ENCODE measurements at regions not wholly inside any gene's neighbourhood (a gene's known extent, or its start where the extent isn't known, plus 50 kb on each side); places are given as distances from the start of the nearest gene placed in this dataset.
A peak's percentile ranks its signal among the peaks of the same experiment; 100 is the strongest.
"Not testable (repeated sequence)": the region's sequence is repeated elsewhere in the genome, so short reads cannot be mapped to it uniquely, and the experiment has no call there.

DNA sequence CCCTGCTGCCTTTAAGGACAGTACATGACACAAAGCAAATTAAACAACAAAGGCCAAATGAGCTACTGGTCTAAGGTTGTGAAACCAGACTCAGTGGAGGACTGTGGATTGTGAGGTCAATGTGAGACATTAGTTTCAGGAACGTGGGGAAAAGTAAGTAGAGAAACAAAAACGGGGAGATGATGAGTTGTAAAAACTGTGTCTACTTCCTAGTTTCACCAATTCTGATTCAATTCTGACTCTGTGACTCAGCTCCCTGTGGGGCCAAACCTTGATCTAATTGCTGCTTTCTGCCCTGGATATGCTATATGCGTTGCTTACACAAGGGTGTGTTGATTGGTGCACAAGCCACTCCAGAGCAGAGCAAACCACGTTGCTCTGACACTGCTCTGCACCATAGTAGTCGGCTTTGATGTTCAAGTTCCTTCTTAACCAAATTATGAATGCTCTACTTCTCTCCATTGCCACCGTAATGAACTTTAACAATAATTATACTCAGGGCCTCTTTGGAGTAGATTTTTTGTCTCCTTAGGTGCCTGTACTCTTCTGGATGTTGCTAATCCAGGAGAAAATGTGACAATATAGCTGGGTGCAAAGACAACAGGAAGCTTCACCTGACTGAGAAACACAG, 1640.1 kb upstream of the CELF4 start:
- DNase-seq, result no peak

DNA sequence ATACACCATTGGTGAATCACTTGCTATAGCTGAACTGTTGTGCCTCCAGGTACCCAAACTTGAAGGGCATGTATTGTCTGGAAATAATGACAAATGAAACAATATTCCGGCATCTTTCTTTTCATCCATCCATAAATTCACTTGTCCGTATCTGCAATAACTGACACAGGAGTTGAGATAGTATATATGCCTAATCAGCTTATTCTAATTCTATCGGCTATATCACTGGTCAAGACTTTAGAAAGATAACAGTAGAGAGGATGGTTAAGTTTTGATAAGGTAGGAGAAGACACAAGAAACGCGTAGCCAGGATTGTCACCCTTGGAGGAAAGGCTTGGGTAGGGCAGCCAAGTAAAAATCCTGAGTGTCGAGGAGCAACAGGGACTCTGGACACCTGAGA, 1634.6 kb upstream of the CELF4 start:
- DNase-seq, result no peak

DNA sequence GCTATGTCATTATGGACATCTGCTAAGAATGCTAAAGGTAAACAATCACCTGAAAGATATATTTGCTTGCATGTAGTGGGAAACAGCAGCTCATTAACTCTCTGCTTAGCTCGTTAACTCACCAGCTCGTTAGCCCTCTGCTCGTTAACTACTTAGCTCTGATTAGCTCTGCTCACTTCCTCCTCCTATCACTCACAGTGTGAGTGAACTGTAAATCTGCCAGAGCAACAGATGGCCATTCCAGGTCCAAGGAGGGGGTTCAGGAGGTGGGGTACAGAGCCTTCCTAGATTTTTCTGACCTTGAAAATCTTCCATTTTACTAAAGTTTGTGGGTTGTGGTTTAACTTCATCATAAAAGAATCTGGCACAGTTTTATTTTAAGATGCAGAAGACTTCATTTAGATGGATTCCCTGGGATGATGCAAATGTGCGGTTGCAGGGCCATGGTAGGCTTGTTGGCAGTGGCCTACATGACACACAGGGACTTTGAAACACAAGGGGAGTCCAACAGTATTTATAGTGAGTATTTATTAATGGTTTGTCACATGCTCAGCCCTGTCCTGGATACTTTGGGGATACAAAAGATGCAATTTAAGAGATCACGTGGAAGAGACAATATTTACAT, 1633.7 kb upstream of the CELF4 start:
- DNase-seq, result no peak

DNA sequence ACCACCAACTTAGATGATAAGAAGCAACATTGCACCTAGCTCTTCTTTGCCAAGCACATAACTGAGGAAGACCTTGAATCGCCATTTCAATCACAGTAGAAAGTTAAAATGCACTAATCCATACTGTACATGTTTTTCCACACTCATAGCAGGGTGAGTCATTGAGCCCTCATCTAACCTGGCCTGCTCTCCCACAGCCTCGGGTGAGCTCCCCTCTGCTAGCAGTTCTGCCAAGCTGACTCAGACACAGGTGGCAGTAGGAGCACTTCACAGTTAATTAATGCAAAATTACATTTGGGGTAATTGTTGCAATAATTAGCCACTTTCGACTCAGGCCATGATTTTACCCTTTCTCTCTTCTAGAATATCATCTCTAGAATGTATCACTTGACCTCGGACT, 1632.8 kb upstream of the CELF4 start:
- DNase-seq, result no peak

DNA sequence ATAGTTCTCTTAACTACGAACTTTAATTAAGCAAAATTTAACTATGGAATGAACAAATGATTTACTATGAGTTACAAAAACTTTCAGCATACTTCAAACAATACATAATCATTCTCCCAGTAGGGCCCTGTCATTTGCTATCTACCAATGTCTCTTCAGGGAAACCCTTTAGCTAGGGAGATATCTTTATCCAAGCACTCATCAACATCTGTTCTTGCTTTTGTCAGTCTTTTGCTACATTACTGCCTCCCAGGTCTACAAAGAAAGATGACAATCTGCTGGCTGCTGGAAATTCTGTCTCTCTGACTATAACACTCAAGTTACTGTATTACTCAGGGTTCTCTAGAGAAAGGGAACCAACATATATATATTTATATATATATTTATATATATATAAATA, 1626.3 kb upstream of the CELF4 start:
- no peak for DNase-seq

DNA sequence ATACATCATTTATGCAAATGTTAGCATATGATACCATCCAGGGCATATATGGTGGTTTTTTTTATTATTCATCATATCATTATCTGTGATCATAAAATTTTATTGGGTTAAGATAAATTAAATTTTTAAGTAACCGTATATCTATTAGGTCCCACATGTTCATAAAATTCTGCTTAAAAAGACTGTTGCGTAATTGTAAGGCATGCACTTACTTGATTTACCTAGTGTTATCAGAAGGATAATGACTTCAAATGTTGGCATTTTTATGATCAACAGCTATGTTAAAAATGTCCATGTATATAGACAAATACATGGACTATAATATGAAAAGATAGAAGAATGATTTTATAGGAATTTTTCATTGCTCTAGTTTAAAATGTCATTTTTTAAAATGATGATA, 1625.5 kb upstream of the CELF4 start:
- DNase-seq, result no peak

DNA sequence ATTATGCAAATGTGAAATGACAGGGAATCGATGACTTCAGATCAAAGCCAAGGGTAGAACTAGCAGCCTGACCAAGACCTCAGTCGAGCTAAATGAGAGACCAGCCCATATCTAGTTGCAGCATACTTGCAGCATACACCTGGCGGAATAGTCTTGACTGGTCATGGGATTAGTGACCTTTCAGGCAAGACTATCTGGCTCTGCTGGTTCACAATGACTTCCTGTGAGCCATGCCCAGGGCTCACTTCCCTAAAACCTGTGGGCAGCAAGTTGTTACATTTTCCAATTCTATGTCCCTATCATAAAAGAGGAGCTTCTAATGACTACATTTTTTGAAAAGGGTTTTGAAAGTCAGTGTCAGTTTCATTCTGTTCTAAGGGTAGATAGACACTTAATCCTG, 1624.9 kb upstream of the CELF4 start:
- DNase-seq, result no peak

DNA sequence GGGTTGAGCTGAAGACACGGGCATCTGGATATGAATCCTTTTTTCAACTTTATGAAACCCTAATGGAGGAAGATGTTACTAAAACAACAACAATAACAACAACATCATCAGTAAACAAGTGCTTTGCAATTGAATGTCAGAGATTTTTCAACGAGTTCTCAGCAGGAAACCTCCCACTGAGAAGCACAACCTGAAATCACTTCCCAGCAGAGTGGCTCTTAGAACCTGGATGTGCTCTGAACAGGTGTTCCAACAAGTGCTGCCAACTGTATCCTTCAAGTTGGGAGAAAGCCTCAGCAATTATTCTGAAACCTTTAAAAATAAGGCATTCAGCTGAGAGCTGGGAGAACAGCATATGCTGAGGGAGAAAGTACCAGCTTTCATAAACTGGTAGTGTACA, 1622.7 kb upstream of the CELF4 start:
- DNase-seq, result no peak

DNA sequence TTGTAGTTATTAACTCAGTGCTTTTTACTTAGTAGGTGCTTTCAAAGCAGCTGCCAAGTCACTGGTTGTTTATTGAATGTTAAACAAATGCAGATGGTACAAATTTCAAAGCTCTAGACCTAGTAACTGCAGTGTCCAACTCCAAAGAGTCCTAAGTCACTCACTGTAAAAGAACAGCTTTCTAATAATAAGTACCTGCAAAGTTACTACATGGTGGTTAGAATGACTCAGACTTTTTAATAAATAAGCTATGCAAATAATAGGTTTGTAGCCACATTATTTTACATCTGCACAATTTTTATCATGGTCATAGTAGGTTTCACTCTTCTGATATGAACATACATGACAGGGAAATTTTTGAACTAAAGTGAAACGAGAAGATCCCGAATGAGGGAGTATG, 1620.4 kb upstream of the CELF4 start:
- no peak for DNase-seq

DNA sequence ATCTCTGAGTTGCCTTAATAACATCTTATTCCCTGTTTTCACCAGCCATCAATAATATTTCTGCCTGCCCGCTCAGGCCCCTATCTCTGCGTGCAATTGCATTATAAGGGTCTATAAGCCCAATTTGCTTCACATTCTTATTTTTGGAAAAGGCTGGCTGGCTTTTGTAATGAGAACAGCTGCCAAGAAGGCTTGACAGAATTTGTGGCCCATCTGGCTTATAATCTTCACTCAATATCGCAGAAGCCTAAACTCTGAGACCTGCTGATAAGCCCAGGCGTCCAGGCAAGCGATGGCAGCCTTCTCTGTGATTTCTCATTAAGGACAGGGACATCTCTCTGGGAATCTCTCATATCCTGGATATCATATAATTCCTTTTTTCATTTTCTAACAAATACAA, 1618.6 kb upstream of the CELF4 start:
- no peak for DNase-seq

DNA sequence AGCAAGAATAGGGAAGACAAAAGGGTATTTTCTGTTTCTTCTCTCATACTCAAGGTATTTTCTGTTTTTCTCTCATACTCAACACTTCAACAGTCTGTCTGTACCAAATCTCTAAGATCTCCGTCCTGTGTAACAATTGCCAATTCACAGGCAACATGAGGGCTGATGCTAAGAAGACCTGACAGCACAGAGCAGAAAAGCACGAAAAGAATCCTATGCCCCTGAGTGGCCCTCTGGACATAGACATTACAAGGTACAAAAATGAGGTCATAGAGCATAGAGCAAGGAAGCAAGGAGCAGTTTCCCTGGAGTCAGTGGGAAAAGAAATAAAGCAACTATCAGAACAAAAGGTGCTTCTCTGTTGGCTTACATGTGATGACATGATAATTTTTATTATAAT, 1612.6 kb upstream of the CELF4 start:
- DNase-seq, result no peak

DNA sequence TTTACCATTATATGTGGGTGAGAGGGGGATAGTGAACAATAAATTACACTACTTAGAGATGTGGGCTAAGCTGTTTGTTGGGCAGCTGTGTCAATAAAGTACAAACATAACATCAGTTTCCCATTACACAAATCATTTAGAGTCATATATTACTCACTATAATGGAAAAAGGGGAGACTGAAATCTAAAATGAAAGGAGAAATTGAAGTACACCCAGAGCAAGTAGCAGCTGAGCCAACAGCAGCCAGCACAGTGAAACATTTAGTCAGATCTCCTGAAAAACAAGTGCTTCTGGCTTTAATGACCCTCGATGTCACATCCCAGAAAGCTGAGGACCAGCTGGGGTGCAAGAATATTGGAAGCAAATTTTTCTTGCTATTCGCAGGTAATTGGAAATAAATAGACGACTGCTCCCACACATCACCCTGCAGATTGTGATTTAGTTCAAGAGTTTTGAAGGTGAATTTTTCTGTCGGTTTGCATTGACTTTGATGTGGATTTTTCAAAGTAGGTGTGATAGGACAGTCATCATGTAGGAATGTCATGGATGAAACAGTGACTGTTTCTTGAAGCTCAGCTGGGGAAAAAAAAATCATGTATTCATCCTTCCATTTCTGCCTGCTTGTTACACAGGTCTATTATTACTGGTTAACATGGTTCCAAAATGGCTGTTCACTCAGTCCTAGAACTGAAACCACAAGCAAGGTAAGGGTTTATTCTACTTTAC, 1607.3 kb upstream of the CELF4 start:
- no peak for DNase-seq

DNA sequence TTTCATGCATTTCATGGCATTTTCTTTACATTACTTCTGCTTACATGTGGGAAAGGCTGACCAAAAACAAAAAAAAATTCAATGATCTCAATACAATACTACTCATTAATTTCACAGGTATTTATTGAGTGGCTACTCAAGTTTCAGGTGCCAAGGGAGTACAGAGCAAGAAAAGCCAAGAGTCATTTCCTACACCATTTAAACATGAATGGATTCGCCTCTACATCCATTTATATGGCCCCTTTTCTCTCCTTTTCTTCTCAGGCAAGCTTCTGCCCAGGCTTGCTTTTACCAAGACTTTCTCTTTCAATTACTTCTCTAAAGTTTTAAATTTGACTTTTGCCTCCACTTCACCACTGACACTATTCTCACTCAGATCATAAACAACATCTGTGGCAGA, 1603.1 kb upstream of the CELF4 start:
- DNase-seq, result no peak

DNA sequence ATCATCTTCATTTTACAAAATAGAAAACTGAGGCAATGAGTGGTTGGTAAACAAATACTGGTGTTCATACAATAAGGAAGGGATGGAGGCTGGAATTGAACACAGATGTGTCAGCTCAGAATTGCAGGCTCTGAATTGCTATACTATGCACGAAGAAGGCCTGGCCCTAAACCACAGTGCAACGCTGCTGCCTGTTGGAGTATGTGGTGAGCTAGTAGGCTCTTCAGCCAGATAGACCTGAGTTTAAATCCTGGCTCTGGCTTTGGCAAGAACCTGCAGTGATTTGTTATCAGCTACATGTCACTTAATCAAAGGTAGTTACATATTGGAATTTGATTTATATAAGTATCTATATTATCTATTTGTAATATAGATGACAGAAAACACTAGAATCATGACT, 1602.4 kb upstream of the CELF4 start:
- no peak for DNase-seq

DNA sequence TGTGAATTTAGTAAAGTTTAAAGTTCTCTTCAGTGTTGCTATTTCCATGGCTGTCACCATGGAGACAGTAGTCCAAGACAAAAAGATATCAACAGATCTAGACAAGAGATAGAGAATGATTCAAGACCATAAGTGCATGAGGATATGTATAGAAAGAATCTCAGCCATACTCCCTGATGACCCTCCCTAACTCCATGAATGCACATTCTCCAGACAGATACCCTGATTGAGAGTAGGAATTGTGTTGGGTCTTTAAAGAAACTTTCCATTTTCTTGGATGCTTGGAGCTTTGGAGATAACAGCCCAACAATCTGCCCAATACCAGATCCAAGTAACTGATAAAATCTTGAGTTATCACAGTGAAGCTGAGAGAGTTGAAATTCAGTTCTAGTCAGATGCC, 1601.2 kb upstream of the CELF4 start:
- DNase-seq, result no peak

DNA sequence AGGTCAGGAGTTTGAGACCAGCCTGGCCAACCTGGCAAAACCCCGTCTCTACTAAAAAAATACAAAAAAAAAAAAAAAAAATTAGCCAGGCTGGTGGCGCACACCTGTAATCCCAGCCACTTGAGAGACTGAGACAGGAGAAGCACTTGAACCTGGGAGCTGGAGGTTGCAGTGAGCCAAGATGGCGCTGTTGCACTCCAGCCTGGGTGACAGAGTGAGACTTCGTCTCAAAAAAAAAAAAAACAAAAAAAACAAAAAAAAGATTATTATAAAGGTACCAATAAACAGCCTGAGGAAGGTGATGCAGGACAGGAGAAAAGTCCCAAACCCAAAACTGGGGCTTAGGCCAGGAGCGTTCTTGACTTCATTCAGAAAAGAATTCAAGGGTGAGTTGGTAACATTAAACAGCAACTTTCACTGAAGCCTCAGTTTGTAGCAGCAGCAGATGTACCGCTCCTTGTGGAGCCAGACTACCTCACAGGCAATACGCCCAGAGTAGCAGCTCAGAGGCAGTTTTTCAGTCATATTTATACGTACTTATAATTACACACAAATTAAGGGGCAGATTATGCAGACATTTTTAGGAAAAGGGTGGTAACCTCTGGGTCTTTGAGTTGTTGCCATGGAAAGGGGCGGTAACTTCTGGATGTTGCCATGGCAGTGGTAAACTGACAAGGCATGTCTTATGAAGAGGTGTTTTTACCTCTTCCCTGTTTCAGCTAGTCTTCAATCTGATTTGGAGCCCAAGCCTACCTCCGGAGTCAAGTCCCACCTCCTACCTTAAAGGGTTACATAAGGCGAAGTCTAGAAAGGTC, 1596.6 kb upstream of the CELF4 start:
- DNase-seq, result no peak

DNA sequence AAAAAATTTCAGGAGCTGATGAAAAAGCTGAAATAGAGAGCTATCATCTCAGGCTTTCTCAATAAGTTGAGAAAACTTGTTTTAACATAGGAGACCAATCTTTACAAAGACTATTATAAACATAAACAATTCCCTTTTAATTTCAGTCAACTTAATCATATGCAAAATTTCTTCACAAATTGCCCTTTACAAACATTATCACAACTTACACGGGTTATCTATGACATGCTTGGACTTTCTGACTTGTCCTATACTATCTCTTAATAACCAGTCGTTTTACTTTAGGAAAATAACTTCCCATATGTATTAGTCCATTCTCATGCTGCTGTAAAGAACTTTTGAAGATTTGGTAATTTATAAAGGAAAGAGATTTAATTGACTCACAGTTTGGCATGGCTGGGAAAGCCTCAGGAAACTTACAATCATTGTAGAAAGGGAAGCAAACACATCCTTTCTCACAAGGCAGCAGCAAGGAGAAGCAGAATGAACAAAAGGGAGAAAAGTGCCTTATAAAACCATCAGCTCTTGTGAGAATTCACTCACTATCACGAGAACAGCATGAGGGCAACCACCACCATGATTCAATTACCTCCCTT, 1583.7 kb upstream of the CELF4 start:
- DNase-seq, result no peak

DNA sequence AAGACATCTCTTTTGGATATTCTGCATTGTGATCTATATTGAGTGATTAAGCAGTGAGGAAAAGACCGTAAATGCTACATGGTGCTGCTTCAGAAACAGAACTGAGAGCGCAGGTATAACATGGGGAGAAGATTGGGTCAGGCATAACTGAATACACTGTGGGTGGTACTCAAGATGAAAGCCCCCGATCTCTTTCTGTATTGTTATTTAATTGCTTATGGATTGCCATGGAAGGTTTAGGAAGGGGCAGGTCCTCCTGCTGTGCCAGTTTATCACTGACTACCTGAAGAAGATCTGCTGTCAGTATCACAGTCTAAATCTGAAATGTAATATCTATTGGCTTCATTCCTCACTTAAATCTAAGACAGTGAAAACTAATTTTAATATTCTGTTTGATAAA, 1568.7 kb upstream of the CELF4 start:
- DNase-seq, result no peak

DNA sequence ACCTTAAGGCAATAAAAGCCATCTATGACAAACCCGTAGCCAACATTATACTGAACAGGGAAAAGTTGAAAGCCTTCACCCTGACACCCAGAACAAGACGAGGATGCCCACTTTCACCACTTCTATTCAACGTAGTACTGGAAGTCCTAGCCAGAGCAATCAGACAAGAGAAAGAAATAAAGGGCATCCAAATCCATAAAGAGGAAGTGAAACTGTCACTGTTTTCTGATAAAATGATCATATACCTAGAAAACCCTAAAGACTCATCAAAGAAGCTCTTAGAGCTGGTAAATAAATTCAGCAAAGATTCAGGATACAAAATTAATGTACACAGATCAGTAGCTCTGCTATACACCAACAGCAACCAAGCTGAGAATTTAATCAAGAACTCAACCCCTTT, 1561.9 kb upstream of the CELF4 start:
- DNase-seq, result not testable (repeated sequence)

DNA sequence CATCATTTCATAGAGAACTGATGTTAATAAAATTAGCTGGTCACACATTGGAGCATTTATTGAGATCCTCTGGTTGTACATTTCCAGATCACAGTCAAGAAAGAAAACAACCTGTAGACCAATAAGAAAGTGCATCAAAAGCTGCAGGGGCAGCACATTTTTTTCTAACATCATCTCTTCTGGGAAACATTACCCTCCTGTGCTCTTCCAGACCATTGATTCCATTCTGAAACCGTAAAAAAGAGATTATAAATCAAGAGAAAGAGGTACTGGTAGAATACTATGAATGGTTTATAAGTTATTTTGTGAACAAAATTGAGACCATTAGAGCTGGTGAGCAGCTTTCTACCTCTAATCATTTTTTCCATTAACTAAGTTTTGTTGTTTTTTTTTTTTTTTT, 1548.2 kb upstream of the CELF4 start:
- DNase-seq, result no peak

DNA sequence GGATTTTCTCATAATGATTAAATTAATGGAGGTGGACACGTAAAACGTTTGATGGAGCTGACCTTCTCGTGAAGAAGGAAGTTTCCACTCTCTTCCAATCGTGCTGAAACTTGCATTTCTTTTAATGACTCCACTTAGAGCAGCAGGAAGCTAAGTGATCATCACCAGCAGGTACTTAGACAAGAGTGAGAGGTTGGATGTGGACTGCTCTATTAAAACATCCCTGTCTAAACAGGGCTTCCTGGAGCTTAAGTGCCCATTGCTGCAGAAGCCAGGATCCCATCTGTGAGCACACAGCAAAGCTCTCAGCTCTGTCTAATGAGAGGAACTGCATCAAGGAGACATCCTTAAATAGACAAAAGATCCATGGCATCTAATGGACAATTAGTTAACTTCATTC, 1539.5 kb upstream of the CELF4 start:
- DNase-seq, result peak; percentile 23

DNA sequence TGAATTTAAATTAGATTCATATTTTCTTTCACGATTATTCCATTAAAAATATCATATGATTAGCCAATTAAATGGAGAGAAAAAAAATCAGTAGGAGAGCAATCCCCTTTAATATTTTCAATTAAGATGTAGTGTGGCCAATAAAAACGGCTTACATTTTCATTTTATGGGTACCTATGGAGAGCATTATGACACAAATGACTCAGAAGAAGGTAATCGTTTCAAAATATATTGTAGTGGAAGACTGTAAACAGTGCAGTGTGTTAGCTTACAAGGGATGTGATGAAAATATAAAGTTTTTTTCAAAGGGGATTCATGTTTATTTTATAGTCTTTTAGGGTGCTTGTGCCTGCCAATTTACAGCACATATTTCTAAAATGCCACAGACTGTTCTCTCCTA, 1507.4 kb upstream of the CELF4 start:
- DNase-seq, result no peak

DNA sequence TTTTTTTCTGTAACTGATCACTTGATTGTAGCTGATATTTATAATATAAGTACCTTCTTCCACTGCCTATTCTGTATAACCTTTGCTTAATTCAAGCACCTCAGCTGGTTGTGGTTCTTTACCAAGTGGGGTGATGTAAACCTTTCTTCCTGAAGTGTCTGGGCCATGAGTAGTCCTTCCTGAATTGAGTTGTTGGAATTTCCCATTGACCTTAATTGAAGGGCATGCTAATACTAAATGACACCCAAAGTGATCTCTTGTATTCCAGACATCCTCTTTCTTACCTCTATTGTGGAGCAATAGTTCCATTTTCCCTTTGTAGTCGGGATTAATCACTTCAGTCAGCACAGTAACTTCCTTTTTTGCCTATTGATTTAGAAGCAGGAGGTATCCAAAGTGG, 1496.8 kb upstream of the CELF4 start:
- DNase-seq, result no peak
